Kidney capillary endothelial cell (primary cell): ENCODE measurements at regions not wholly inside any gene's neighbourhood (a gene's known extent, or its start where the extent isn't known, plus 50 kb on each side); places are given as distances from the start of the nearest gene placed in this dataset.
"Not testable (repeated sequence)": the region's sequence is repeated elsewhere in the genome, so short reads cannot be mapped to it uniquely, and the experiment has no call there.

Source experiments
- DNase-seq: peaks from one replicate; pipeline ENCODE4 v3.0.0-alpha.2; 2018; ENCODE audit warnings: low spot score

DNA sequence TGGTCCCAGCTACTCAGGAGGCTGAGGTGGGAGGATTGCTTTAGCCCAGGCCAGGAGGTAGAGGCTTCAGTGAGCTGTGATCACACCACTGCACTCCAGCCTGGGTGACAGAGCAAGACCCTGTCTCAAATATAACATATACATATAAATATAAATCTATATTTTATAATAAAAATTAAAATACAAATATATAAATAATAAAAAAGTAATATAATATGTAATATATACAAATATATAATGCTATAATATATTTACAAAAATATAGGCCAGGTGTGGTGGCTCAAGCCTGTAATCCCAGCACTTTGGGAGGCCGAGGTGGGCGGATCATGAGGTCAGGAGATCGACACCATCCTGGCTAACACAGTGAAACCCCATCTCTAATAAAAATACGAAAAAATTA is 131.4 kb downstream of the MFAP3L start:
- DNase-seq: not testable (repeated sequence)

DNA sequence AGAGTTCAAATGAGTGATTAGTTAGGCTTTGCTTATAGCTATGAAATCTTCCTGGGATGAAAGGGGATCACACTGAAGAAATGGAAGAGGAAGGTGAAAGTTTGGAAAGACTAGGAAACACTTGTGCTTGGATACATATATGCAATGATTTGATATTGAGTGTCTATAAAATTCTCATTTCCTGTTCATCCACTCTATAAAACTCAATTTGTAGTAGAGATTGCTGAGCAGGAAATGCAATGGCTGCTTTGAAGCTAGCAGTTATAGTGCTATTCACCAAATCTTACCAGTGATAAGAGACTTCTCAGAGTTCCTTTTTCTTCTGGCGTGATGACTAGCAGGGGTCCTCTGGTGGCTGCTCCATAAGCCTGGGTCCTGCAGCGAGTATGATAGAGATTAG is 128.1 kb upstream of the HPF1 start:
- DNase-seq: no peak

GRCh38 chr4:169881769-169882168 is 124.0 kb upstream of the HPF1 start:
- no peak for DNase-seq

- DNase-seq: no peak
Observed at GRCh38 chr4:169870507-169870906, 112.8 kb upstream of the HPF1 start.

- DNase-seq: no peak
Observed at GRCh38 chr4:169869490-169869889, 111.7 kb upstream of the HPF1 start.

DNA sequence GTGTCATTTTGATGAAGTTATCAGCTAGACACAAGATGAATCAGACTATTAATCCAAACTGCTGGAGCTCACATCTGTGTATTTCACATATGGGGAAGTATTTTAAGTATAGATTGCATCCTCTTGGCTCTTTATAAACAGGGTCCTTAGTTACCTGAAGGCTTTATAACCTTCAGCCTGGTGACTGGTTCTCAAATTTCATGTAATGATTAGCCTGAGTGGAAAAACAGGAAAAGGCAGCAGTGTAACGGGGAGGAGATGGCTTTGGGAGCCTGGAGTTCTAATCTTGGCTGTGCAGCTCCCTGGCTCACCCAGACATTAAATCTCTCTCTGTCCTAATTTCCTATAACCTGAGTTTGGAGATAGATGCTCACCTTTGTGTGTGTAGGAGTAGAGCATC is 103.8 kb upstream of the HPF1 start:
- no peak for DNase-seq

DNA sequence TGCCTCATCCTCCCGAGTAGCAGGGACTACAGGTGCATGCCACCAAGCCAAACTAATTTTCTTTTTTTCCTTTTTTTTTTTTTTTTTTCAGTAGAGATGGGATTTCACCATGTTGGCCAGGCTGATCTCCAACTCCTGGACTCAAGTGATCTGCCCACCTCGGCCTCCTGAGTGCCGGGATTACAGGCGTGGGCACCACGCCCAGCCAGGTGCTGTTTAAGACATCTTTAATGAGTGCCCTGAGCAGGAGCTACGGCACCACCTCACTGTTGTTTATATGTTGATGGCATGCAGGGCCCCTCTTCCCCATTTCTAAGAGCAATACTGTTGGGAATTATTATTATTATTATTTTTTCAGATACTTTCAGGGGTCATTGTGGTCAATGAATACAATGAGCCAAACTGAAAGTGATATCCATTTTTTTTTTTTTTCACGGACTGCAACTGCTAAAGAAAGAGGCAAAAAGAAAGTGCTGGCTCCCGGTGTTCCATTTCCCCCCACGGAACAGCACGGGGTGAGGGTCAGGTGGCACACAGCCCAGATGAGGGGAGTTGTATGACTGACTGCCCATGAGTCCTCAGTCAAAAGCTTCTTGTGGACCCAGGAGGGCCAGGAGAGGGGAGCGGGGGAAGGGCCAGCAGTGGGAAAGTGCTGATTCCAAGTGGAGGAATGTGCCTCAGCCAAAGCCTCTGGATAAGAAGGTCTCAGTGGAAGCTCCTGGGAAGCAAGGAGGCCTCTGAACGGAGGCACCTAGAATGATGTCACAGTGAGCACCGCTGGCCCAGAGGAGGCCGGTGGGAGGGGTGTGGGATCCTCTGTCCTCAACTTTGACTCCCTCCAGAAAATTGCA is 101.8 kb upstream of the HPF1 start:
- no peak for DNase-seq

DNA sequence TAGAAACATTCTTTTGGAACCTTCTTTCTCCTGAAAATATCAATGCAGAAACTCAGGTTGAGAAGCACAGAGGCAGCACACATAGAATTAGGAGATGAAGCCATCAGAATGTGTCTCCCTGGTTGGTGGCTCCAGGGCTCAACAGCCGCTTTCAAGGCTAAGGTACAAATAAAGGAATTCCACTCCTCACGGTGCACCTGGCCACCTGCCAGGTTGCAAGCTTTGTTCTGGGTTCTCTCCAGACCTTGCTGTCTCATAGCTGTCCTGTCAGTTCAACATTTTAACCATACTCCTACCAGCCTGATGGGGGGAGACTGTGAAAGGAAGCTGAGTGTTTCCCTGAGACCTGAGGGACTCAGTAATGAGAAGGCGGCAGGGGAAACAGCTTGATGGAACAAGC is 96.3 kb upstream of the HPF1 start:
- DNase-seq: no peak

- DNase-seq: no peak
Observed at GRCh38 chr4:169852481-169852880, 94.7 kb upstream of the HPF1 start.

- no peak for DNase-seq
Observed at GRCh38 chr4:169851750-169852149, 94.0 kb upstream of the HPF1 start.

DNA sequence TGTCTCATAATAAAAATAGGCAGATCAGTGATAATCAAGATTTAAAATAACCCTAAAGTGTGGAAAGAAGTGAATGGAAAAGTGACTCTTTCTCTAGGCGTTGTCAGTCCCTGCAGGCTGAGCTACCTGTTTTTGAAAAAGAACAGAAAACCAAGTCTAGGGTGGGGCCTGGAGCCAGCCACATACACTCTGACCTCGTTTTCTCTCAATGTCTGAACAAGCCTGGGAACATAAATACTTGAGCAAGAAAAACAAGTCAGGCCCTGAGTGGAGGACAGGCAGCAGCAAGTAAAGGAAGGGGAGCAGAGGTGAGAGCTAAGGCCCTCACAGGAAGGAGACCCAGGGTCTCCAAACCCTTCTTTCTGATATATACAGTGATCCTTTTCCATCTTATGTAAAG is 91.7 kb upstream of the HPF1 start:
- DNase-seq: no peak

DNA sequence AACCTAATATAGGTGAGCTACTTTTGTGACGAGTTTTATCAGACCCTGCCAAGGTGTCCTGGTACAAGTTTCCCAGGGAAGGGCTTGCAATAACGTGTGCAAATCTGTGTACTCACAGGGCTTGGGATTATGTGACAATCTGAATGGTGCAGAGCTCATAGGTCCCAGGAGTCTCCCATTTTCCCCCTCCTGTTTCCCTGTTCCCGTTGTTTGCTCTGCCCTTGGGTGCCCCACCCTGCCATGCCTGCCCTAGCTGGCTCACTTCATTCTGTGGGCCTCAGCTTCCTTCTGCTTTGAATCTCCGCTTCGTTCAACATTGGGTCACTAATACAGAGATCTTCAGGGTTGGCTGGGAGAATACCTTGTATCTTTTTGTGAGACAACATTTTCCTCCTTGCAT is 90.3 kb upstream of the HPF1 start:
- no peak for DNase-seq

- no peak for DNase-seq
Observed at GRCh38 chr4:169847171-169847570, 89.4 kb upstream of the HPF1 start.

- DNase-seq: no peak
Observed at GRCh38 chr4:169846396-169846795, 88.7 kb upstream of the HPF1 start.

- DNase-seq: no peak
Observed at GRCh38 chr4:169841776-169842175, 84.0 kb upstream of the HPF1 start.

GRCh38 chr4:169840554-169840953 is 82.8 kb upstream of the HPF1 start:
- DNase-seq: no peak

GRCh38 chr4:169828329-169828728 is 70.6 kb upstream of the HPF1 start:
- DNase-seq: not testable (repeated sequence)

- no peak for DNase-seq
Observed at GRCh38 chr4:169826634-169827187, 69.0 kb upstream of the HPF1 start.

GRCh38 chr4:169823685-169824084 is 65.9 kb upstream of the HPF1 start:
- DNase-seq: peak; percentile 33

DNA sequence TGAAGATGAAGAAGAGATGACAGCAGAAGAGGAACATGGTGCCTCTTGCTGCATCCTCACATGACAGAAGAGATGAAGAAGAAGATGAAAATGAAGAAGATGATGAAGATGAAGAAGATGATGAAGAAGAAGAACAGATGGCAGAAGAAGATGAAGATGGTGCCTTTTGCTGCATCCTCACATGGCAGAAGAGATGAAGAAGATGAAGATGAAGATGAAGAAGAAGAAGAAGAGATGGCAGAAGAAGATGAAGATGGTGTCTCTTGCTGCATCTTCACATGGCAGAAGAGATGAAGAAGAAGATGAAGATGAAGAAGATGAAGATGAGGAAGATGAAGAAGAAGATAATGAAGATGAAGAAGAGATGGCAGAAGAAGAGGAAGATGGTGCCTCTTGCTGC is 63.7 kb upstream of the HPF1 start:
- no peak for DNase-seq

DNA sequence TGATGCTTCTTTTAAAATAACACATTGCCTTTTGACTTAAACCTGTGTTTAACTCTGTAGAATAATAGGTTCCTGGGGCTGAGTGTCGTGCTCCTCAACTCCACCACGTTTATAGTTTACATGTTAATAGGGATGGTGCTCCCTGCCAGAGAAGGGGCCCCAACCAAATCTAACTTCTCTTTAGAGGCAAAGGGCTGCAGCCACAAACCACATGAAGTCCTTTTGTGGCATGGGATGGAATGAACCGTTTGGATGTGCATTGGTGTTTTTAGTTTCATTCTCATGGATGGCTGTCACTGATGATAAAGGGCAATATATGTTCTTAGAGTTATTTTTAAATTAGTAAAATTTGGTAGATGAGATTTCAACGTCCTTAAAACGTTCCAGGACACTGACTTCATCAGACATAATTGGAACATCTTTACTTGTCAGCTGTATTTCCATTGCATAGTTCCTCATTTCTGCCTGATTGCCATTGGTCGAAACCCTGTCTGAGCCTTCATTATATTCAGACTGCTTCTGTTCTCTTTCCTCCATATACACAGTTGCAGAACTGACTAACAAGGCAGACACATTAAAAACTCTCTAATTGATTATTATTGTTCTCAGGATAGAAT is 60.4 kb upstream of the HPF1 start:
- DNase-seq: no peak

DNA sequence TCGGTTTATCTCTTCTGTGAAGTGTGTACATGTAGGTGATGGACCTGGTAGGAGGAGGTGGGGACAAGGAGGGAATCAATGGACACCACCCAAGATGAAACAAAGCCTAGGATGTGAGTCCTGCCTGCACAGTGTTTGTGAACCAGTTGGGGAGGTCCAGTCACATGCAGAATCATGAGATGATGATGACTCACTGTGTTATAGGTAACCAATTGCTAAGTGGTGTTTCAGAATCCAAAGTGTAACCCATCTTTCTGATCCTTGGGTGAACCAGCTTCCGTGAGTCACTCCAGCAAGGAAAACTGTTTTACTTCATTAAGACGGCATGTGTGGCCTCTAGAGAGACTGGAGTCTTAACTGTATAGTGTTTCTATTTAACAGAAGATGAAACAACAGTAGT is 57.9 kb upstream of the HPF1 start:
- DNase-seq: no peak

GRCh38 chr4:169811476-169811875 is 53.7 kb upstream of the HPF1 start:
- DNase-seq: peak; percentile 45
